HG02852 (cell line): ENCODE measurements at regions not wholly inside any gene's neighbourhood (a gene's known extent, or its start where the extent isn't known, plus 50 kb on each side); places are given as distances from the start of the nearest gene placed in this dataset.

Experiments
- ATAC-seq: cut with Tn5 transposase; IDR thresholded peaks from one replicate; pipeline ENCODE4 v1.9.1; 2021; ENCODE audit warnings: mild to moderate bottlenecking, moderate library complexity; ENCODE audit not compliant: unreplicated experiment

DNA sequence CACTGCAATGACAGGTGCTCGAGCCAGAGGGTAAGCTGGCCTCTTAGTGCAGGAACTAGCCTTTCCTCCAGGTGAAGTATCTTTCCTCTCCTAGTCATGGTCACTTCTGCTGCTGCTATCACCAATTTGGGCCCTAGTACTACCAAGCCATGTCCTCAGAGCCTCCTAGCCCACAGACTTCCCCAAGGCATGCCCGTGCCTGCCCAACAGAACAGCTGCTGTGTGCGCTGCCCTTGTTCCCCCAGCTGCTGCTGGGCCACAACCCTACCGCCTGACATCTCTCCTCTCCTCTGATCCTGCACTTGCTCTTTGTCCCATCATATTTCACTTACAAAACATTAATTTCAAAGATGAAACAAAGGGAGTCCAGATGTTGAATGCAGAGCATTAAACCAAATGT lies 168.5 kb upstream of the FREM2 start:
- ATAC-seq: no peak

- no peak for ATAC-seq
These were observed 167.5 kb upstream of the FREM2 start for GRCh38 chr13:38519229-38519911.

DNA sequence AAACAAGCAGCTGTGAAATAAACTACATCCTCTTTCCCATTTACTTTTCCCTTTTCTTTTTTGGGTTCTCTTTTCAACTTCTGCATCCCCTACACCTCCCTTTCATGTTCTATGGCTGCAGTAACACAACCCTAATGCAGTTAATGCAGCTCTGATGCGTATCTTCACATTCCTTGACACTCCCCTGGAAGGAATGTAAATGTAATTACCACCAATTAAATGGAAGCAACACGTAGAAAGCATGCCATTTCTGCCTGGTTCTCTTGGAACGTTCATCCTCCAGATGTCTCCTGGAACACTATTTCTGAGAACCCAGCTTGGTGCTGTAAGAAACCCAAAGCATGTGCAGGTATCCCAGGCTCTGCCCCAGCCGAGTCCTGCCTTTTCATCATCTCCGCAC lies 166.8 kb upstream of the FREM2 start:
- ATAC-seq: no peak

GRCh38 chr13:38527140-38527539 lies 159.7 kb upstream of the FREM2 start:
- ATAC-seq: no peak

- no peak for ATAC-seq
These were observed 157.9 kb upstream of the FREM2 start for GRCh38 chr13:38528986-38529385.

DNA sequence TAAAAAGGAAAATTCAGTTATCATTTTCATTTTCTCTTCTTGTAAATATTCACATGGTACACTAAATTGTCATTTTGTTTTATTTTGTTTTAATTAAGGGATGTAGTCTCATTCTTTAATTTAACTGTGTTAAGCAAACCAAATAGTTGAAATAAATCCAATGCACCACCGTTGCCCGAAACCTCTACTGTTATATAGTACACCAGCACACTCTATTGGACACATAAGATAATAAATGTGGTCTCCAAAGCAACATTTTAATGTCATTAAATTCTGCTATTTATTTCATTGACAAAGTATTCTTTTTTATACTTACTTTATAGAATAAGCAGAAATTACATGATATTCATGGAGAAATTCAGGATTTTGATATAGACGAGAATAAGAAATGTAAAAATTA lies 156.4 kb upstream of the FREM2 start:
- ATAC-seq: no peak

DNA sequence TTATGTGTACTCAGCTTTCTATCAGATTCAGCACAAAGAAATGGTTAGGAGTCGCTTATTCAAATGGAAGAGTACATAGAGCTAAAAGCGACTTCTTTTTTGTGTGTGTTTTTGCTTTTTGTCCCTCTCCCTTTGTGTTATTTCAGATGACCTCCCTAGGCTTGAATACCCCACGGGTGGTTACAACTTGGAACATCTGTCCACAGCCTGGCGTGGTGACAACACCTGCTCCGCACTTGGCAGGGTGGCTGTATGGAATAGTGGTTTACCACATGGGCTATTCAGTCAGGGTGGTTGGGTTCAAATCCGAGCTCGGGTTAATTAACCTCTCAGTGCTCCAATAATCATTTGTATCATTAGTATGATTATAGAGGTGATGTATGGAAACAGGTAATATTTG lies 151.6 kb upstream of the FREM2 start:
- no peak for ATAC-seq

GRCh38 chr13:38537051-38537450 lies 149.8 kb upstream of the FREM2 start:
- no peak for ATAC-seq

- ATAC-seq: no peak
These were observed 148.5 kb upstream of the FREM2 start for GRCh38 chr13:38538422-38538821.

DNA sequence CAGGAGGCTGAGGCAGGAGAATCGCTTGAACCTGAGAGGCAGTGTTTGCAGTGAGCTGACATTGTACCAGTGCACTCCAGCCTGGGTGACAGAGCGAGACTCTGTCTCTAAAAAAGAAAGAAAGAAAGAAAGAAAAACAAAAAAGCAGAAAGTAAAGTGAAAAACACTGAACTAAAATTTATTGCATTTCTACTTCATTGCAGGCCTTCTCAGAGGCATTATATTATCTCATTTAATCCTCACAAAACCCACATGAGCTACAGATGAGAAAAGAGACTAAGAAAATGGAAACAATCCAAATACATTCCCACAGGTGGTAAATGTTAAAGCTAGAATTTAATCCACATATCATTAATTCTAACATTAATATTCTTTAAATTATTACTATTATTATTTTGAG lies 147.2 kb upstream of the FREM2 start:
- no peak for ATAC-seq

DNA sequence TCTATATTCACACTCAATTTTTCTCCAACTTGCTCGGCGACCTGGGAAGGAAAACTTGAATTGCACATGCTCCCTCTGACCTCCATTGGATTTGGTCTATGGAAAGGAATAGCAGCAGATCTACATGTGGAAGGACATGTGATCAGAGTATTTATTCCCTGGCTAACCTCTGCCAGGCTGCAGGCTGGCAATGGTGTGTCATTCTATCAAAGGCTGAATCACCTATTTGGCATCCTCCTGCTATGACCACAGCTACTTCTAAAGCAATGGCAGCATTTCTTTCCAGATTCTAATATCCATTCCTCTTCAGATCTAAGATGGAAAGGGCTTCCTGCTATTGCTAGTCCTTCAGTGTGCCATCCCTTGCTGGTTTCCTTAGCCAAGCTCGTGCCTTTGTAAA lies 144.3 kb upstream of the FREM2 start:
- no peak for ATAC-seq

DNA sequence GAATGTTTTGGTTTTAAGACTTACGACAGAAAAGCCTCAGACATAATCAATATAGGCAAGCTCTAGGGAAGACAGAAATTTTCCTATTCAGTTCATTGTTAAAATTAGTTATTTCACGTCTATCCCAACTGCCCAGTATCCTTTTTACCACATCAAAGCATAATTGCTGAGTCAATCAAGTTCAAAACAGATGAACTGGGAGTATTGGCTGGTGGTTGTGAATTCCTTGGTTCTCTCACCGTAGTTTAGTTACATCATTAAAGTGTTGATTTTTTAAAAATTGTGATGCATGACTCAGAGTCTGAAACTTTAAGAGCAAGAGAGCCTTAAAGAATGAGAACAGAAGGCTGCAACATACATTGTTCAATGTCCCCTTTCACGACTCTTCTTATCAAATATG lies 143.3 kb upstream of the FREM2 start:
- no peak for ATAC-seq

GRCh38 chr13:38563739-38564138 lies 123.1 kb upstream of the FREM2 start:
- no peak for ATAC-seq

- ATAC-seq: no peak
These were observed 122.4 kb upstream of the FREM2 start for GRCh38 chr13:38564256-38565150.

DNA sequence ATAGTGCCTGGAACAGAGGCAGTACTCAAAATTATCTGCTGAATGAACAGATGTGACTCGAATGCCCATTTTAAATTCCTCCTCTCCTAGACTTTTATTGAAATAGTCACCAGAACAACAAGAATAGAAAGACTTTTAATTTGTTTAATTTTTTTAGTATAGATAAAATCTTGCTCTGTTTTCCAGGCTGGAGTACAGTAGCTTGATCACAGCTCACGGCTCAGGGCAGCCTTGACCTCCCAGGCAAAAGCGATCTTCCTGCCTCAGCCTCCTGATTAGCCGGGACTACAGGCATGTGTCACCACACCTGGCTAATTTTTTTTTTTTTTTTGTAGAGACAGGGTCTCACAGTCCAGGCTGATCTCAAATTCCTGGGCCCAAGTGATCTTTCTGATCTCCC lies 120.9 kb upstream of the FREM2 start:
- no peak for ATAC-seq

- no peak for ATAC-seq
These were observed 120.4 kb upstream of the FREM2 start for GRCh38 chr13:38566519-38566918.

DNA sequence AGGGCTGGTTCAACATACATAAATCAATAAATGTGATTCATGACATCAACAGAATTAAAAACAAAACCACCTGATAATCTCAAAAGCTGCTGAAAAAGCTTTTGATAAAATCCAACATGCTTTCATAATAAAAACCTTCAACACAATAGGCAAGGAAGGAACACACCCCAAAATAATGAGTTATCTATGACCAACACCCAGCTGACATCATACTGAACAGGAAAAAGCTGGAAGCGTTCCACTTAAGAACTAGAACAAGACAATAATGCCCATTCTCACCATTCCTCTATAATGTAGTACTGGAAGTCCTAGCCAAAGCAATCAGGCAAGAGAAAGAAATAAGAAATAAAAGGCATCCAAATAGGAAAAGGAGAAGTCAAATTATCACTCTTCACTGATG lies 116.2 kb upstream of the FREM2 start:
- ATAC-seq: no peak

DNA sequence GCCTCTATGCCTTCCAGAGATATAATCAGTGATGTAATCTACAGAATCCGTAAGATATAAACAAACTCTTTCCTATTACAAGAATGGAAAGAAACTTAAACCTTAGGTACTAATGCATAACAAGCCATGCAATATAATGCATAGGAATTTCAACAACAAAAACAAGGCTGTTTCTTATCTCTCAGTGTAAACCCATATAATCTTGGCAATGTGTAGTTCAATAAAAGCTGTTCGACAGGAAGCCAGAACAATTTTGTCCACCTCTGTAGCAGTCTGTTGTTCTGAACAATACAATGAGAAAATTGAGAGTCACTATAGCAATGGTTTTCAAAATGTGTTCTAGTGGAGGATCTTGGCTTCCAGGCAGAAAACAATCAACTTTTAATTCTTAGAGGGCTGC lies 111.5 kb upstream of the FREM2 start:
- no peak for ATAC-seq

DNA sequence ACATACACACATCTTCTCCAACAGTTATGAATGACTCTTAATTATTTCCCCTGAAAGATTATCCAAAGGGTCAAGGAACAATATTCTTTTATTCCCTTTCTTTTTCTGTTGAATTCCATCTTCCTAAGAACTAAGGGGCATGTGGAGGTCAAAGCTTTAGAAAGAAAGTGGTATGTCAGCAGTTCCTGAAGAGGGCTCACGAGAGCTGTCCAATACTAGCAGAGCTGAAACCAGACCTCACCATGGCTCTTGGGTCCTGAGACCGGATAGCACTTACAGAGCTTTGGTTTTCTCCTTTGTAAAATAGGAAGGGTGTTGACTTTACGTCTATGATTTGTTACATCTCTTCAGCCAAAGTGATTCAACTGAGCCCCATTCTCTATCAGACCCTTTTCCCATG lies 109.8 kb upstream of the FREM2 start:
- ATAC-seq: no peak

- peak; percentile 65 for ATAC-seq
These were observed 104.7 kb upstream of the FREM2 start for GRCh38 chr13:38582133-38582532.

DNA sequence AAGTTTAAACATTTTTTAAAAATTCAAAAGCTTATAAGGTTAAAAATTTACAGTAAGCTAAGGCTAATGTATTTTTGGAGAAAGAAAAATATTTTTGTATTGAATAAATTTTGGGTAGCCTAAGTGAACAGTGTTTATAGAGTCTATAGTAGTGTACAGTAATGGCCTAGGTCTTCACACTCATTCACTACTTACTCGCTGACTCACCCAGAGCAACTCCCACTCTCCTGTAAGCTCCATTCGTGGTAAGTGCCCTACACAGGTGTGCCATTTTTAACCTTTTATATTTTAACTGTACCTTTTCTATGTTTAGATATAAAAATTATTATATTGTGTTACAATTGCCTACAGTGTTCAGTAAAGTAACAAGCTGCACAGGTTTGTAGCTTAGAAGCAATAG lies 96.6 kb upstream of the FREM2 start:
- no peak for ATAC-seq

DNA sequence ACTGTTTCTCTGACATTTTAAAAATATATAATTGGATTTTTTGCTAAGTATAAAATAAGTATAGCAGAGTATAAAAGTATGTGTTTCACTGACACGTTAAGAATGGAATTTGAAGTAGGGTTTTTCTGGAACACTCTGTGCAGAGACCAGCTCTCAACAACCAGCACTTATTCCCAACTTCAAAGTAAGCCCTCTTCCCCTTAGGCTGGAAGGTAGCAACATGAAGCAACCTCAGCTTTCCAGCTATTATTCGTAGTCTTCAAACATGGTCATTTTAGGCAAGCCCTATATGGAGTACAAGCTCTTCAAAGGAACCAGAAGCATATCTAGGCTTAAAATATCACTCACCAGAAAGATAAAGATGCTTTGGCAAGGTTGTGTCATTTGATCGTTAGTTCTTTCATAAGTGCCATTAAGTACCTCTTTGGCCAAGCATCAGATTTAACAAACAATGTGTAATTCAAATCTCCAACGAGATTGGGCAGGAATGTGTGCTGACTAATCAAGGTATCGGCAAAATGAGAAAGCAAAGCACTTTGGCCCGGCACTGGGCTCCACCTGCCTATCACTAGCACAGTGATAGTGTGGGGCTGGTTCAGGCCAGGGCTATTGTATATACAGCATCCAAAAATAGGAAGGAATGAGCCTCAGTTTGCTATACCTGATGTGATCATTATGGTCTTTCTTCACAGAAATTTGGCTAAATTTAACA lies 95.9 kb upstream of the FREM2 start:
- no peak for ATAC-seq
